Cardiac muscle cell (in vitro differentiated cells and primary cell): ENCODE measurements at regions not wholly inside any gene's neighbourhood (a gene's known extent, or its start where the extent isn't known, plus 50 kb on each side); places are given as distances from the start of the nearest gene placed in this dataset.

ENCODE experiments used
- DNase-seq, 2 donors: peaks; one replicate each; pipeline versions ENCODE4 v3.0.0 to v3.0.0-alpha.2; 2010 to 2017; ENCODE audit warnings: low read depth in 1 of 2, low spot score in 1 of 2
- H3K27ac ChIP-seq: fragments of 200-600 bp; sonication (generic); 2 replicates; pipeline ENCODE4 v1.5.1; 2016
- H3K27me3 ChIP-seq: fragments of 200-600 bp; sonication (generic); 2 replicates; pipeline ENCODE4 v1.6.0; 2016; ENCODE audit warnings: control low read depth
- H3K36me3 ChIP-seq: fragments of 200-600 bp; sonication (generic); 2 replicates; pipeline ENCODE4 v1.5.1; 2016; ENCODE audit warnings: control low read depth
- H3K4me1 ChIP-seq: fragments of 200-600 bp; sonication (generic); 2 replicates; pipeline ENCODE4 v1.8.1; 2017; ENCODE audit warnings: low read depth, mild to moderate bottlenecking, mixed run types
- H3K4me3 ChIP-seq: fragments of 200-600 bp; sonication (generic); 2 replicates; pipeline ENCODE4 v1.5.1; 2016; ENCODE audit warnings: mild to moderate bottlenecking
- H3K9me3 ChIP-seq: fragments of 200-600 bp; sonication (generic); 2 replicates; pipeline ENCODE4 v1.5.1; 2017; ENCODE audit warnings: low read depth, mild to moderate bottlenecking, control low read depth
- TF ChIP-seq, protein P1 (sequence below): IDR thresholded peaks from 2 replicates; pipeline ENCODE4 v1.5.1; 2012; ENCODE audit warnings: low read depth, mild to moderate bottlenecking, low read length

DNA sequence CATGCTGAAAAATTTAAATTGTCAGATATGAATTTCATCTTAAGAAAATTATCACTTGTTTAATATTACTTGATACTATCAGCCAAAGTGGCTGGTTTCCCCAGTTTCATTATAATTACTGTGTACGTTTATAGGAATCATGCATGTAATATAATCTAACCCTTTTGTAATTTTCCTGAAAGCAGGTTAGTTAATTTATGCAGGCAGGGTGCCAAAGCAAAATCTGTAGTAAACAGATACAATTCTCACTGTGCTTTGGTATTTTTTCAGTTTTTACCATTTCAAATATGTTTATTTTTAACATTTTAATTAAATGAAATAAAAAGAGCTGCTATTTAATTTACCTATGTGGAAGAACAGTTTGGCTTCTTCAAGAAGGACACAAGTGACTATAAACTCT lies 1227.5 kb upstream of the MIR17HG start:
- no peak for DNase-seq
- H3K27ac ChIP-seq, result no peak overlapping the region

DNA sequence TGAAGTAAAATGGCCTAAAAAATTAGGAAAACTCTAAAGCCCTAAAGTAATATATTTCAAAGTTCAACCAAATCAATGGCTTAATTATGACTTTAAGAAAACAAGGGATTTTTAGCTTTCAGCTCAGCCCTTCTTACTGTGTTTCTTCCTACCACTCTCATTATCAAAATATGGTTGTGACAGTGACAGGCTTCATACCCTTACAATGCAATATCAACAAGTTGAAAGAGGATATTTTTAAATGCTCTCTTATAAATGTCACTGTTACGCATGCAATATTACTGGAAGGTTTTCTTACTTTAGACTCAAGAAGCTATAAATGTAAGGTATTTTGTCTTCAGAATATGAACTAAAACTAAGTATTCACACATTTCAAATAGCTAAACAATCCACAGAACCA lies 1225.7 kb upstream of the MIR17HG start:
- no peak for DNase-seq
- TF ChIP-seq, protein P1, sequence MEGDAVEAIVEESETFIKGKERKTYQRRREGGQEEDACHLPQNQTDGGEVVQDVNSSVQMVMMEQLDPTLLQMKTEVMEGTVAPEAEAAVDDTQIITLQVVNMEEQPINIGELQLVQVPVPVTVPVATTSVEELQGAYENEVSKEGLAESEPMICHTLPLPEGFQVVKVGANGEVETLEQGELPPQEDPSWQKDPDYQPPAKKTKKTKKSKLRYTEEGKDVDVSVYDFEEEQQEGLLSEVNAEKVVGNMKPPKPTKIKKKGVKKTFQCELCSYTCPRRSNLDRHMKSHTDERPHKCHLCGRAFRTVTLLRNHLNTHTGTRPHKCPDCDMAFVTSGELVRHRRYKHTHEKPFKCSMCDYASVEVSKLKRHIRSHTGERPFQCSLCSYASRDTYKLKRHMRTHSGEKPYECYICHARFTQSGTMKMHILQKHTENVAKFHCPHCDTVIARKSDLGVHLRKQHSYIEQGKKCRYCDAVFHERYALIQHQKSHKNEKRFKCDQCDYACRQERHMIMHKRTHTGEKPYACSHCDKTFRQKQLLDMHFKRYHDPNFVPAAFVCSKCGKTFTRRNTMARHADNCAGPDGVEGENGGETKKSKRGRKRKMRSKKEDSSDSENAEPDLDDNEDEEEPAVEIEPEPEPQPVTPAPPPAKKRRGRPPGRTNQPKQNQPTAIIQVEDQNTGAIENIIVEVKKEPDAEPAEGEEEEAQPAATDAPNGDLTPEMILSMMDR, result no peak
- Histone ChIP-seq H3K9me3 (no peaks in the 10 kb centered on the region), H3K36me3 (no peaks in the 10 kb centered on the region), H3K27me3 (no peaks in the 10 kb centered on the region), H3K4me3 (no peak overlapping the region), H3K27ac (no peak overlapping the region), H3K4me1 (no peaks in the 10 kb centered on the region)

More for the DNA sequence above, 1227.5 kb upstream of the MIR17HG start:
- no peaks in the 10 kb centered on the region for H3K36me3 ChIP-seq
- H3K9me3 ChIP-seq, result no peaks in the 10 kb centered on the region
- no peaks in the 10 kb centered on the region for H3K27me3 ChIP-seq
- H3K4me3 ChIP-seq, result no peak overlapping the region
- TF ChIP-seq, protein P1, result no peak
- H3K4me1 ChIP-seq, result no peaks in the 10 kb centered on the region

DNA sequence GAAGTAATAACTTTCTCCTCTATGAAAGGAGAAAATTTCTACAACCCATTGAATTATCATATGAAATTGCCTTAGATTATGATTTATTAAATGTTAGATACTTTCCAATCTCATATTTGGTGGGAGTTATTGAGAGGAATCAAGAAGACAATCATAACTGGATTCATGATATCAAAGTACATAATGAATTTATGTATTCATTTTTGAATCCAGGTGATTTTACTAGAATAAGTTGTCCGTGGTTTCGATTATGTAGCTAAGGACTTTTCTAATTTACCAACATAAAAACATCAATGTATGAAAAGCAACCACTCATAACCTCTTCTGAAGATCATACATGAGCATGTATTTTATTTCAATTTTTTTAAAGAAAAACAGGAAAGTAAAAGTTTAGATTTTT lies 1225.0 kb upstream of the MIR17HG start:
- Histone ChIP-seq H3K4me1 (no peaks in the 10 kb centered on the region), H3K27ac (no peak overlapping the region), H3K36me3 (no peaks in the 10 kb centered on the region), H3K9me3 (no peaks in the 10 kb centered on the region), H3K27me3 (no peaks in the 10 kb centered on the region), H3K4me3 (no peak overlapping the region)
- no peak for DNase-seq
- TF ChIP-seq, protein P1, result no peak

DNA sequence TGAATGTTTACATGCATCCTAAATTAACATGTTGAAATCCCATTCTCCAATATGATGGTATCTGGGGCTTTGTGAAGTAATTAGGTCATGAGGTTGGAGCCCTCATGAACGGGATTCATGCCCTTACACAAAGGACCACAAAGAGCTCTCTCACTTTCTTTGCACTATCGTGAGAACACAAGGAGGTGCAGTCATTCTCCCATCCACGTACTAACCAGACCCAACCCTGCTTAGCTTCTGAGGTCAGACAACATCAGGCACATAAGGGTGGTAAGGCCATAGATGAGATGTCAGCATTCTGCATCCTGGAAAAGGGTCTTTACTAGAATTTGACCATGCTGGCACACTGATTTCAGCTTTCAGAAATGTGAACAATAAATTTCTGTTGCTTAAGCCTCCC lies 1211.9 kb upstream of the MIR17HG start:
- Histone ChIP-seq H3K27ac (no peak overlapping the region), H3K27me3 (no peaks in the 10 kb centered on the region), H3K9me3 (no peaks in the 10 kb centered on the region), H3K36me3 (no peaks in the 10 kb centered on the region), H3K4me1 (no peaks in the 10 kb centered on the region), H3K4me3 (no peak overlapping the region)
- DNase-seq, result no peak
- TF ChIP-seq, protein P1, result no peak

DNA sequence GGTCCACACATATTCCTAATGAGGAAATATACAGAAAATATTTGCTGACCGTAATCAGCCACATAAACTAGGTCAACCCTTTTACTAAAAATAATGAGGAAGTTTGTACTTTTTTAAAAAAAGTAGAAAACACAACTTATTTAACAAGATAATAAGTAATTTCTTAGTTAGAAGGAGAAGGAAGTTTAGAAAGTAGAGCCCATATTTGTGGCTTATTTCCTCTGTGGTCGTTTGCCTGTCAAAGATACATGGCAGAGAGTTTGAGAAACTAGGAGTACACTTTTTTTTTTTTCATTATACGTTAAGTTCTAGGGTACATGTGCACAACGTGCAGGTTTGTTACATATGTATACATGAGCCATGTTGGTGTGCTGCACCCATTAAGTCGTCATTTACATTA lies 1205.2 kb upstream of the MIR17HG start:
- Histone ChIP-seq H3K9me3 (no peaks in the 10 kb centered on the region), H3K4me3 (no peak overlapping the region), H3K27me3 (no peaks in the 10 kb centered on the region), H3K27ac (no peak overlapping the region), H3K4me1 (no peaks in the 10 kb centered on the region), H3K36me3 (no peaks in the 10 kb centered on the region)
- TF ChIP-seq, protein P1, result no peak
- no peak for DNase-seq
